Heart left ventricle (tissue), 13 donors: ENCODE measurements at regions not wholly inside any gene's neighbourhood (a gene's known extent, or its start where the extent isn't known, plus 50 kb on each side); places are given as distances from the start of the nearest gene placed in this dataset.

ENCODE experiments used
- POLR2A ChIP-seq, 2 donors: fragments of 450-650 bp; IDR thresholded peaks; one replicate each; pipeline ENCODE4 v1.6.1; 2017; ENCODE audit warnings: antibody characterized with exemption in 2 of 2, mild to moderate bottlenecking in 2 of 2, moderate library complexity in 2 of 2
- TF ChIP-seq, protein P1 (sequence below), 12 donors: fragments of 200-600 bp; sonication (generic) in 4 of 12; IDR thresholded peaks; one replicate each; pipeline versions ENCODE4 v1.5.0 to v1.8.0; 2018 to 2022; ENCODE audit warnings: antibody characterized with exemption in 12 of 12, mild to moderate bottlenecking in 5 of 12
- donor health status: ischemic (EF 13 %, LVEDD 7.1; RV severe dilation, severe dysfunction).
- donor health status: DM: no; HTN: yes; CAD: no.
- donor health status: DM: no; HTN: no; CAD: no.
- donor health status: ischemic (EF 25% LVEDD 6.9; RV normal size, moderate dysfunction).
- donor health status: ischemic (EF 25% LVEDD 5.7; RV mildly dilated, moderate dysfunction).
- donor health status: ischemic (EF 35%, LVEDD 5.7; RV mildly dilated, moderate dysfunction).
- donor health status: nonischemic (EF 11% LVEDD 7.7; RV severe dilation, severe dysfunction).
- donor health status: DM: yes; HTN: yes; CAD: no.
- donor health status: PGD.
- donor health status: ischemic (EF 29% LVEDD 5.4; RV normal size, mild dysfunction).
- donor health status: nonischemic (EF 23%, LVEDD 6.1; RV moderate dilation, normal function).

DNA sequence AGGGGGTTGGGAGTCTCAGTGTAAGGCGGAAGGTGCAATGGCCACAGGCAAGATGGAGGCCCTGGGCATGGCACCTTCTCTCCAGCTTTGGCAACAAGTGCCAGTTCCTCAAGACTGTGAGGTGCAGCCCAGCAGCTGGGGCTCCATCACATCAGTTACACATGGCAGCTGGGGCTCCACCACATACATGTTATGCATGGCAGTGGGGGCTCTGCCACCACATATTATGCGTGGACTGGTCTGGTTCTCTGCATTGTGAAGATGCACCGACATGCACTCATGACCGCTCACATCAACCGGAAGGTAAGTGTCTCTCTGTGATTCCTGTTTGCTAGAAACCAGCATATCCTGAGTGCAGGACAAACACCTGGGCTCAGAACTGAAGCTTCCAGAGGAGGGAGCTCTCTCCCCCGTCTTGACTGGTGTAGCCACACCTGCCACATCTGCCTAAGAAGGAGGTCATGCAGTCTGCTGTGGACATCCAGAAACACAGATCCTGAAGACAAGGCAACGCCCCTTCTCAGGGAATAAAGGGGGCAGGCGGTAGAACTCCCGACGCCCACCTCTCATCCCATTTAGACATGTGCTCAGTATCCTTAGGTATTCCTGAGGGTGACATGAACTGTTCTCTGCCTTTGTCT lies 104.1 kb upstream of the TMPRSS2 start:
- TF ChIP-seq, protein P1, sequence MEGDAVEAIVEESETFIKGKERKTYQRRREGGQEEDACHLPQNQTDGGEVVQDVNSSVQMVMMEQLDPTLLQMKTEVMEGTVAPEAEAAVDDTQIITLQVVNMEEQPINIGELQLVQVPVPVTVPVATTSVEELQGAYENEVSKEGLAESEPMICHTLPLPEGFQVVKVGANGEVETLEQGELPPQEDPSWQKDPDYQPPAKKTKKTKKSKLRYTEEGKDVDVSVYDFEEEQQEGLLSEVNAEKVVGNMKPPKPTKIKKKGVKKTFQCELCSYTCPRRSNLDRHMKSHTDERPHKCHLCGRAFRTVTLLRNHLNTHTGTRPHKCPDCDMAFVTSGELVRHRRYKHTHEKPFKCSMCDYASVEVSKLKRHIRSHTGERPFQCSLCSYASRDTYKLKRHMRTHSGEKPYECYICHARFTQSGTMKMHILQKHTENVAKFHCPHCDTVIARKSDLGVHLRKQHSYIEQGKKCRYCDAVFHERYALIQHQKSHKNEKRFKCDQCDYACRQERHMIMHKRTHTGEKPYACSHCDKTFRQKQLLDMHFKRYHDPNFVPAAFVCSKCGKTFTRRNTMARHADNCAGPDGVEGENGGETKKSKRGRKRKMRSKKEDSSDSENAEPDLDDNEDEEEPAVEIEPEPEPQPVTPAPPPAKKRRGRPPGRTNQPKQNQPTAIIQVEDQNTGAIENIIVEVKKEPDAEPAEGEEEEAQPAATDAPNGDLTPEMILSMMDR (IDR thresholded peaks at IDR 0.05): no peak
- TF ChIP-seq POLR2A (IDR thresholded peaks at IDR 0.05): no peak
